Immature natural killer cell (primary cell): ENCODE measurements at regions not wholly inside any gene's neighbourhood (a gene's known extent, or its start where the extent isn't known, plus 50 kb on each side); places are given as distances from the start of the nearest gene placed in this dataset.

Experiments
- DNase-seq, 3 donors: peaks; one replicate each; pipeline ENCODE4 v3.0.0; 2022; ENCODE audit warnings: mixed read lengths in 1 of 3
- H3K27ac Mint-ChIP-seq, 6 donors: one replicate each; pipeline ENCODE4 v1.8.0; 2020; ENCODE audit warnings: mixed read lengths in 6 of 6, mild to moderate bottlenecking in 5 of 6, inconsistent platforms in 4 of 6, moderate library complexity in 3 of 6
- H3K27me3 Mint-ChIP-seq, 3 donors: one replicate each; pipeline ENCODE4 v1.8.0; 2020 to 2021; ENCODE audit warnings: low read depth in 3 of 3, mild to moderate bottlenecking in 3 of 3, mixed read lengths in 3 of 3, moderate library complexity in 3 of 3, inconsistent platforms in 1 of 3
- H3K36me3 Mint-ChIP-seq, 3 donors: one replicate each; pipeline ENCODE4 v1.8.0; 2020; ENCODE audit warnings: mixed read lengths in 3 of 3, inconsistent platforms in 2 of 3, mild to moderate bottlenecking in 2 of 3
- H3K4me1 Mint-ChIP-seq, 2 donors: one replicate each; pipeline ENCODE4 v1.8.0; 2020; ENCODE audit warnings: inconsistent platforms in 2 of 2, mild to moderate bottlenecking in 2 of 2, mixed read lengths in 2 of 2, moderate library complexity in 1 of 2
- H3K4me3 Mint-ChIP-seq, 5 donors: one replicate each; pipeline ENCODE4 v1.8.0; 2020; ENCODE audit warnings: mild to moderate bottlenecking in 5 of 5, mixed read lengths in 5 of 5, inconsistent platforms in 3 of 5, moderate library complexity in 3 of 5
- H3K9me3 Mint-ChIP-seq, 6 donors: one replicate each; pipeline ENCODE4 v1.8.0; 2020; ENCODE audit warnings: mild to moderate bottlenecking in 6 of 6, mixed read lengths in 6 of 6, inconsistent platforms in 4 of 6, moderate library complexity in 3 of 6

DNA sequence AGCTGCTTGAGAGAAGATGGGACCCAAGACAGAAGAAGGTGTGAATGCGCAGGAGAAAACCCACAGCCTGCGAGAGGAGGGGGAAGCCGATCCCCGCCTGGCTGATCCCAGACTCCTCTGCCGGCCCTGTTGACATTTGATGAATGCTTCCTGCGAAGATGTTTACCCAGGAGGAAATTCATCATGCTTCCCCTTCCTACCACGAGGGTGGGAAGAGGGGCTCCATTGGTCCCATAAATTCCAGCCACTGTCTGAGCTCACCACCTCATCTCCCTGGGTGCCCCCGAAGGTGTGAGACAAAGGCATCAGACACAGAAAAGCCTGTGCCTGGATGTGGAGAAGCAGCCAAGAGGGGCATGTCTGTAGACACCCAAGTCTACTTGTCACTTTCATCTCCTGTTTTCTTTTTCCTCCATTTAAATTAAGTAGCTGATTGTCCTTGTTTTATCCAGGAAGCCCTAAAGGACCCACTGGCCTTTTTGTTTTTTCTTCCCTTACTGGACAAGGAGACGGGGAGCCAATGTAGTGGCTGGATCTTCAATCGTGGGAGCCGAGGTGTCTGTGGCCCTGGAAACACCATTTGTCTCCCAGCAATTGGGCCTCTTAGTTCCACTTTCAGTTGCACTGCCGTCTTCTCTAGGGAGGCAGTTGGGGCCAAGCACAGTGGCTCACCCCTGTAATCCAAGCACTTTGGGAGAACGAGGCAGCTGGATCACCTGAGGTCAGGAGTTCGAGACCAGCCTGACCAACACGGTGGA is 95.3 kb upstream of the HES1 start:
- DNase-seq = no peak
- Mint-ChIP-seq H3K9me3 (peaks cover 0 to 1% (median 0%) of the 10 kb centered on the region in 6 donors), H3K4me3 (no peak overlapping the region), H3K4me1 (no peaks in the 10 kb centered on the region), H3K27me3 (peaks cover 0 to 5% (median 4%) of the 10 kb centered on the region in 3 donors), H3K36me3 (no peaks in the 10 kb centered on the region), H3K27ac (no peak overlapping the region)

- Mint-ChIP-seq H3K4me3 (no peak overlapping the region), H3K4me1 (no peaks in the 10 kb centered on the region), H3K27me3 (peaks cover 0 to 4% (median 2%) of the 10 kb centered on the region in 3 donors)
Measured at GRCh38 chr3:194042927-194043326, 93.0 kb upstream of the HES1 start.

DNA sequence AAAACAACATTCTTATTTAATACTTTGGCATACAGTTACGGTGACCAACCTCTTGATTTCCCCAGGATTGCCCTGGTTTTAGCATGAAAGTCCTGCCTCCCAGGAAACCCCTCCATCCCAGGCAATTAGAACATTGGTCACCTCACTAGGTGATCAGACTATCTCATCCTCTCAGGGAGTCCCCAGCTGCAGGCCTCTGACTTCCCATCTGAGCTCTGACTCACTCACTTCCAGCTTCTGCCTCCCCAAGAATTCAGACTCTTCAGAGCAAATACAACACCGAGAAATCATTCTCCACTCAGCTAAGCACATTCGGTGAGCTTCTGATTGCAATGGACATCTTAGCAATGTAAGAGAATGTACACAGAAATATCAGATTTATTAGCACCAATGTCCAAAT is 92.4 kb upstream of the HES1 start:
- no peak overlapping the region for H3K4me3 Mint-ChIP-seq
- H3K36me3 Mint-ChIP-seq = no peaks in the 10 kb centered on the region
- H3K4me1 Mint-ChIP-seq = no peaks in the 10 kb centered on the region
- H3K9me3 Mint-ChIP-seq = no peaks in the 10 kb centered on the region
- no peak for DNase-seq
- H3K27me3 Mint-ChIP-seq = peaks cover 0 to 4% (median 2%) of the 10 kb centered on the region in 3 donors
- no peak overlapping the region for H3K27ac Mint-ChIP-seq

More at GRCh38 chr3:194042927-194043326, 93.0 kb upstream of the HES1 start:
- Mint-ChIP-seq H3K36me3 (no peaks in the 10 kb centered on the region), H3K9me3 (no peaks in the 10 kb centered on the region), H3K27ac (no peak overlapping the region)
- DNase-seq = no peak

DNA sequence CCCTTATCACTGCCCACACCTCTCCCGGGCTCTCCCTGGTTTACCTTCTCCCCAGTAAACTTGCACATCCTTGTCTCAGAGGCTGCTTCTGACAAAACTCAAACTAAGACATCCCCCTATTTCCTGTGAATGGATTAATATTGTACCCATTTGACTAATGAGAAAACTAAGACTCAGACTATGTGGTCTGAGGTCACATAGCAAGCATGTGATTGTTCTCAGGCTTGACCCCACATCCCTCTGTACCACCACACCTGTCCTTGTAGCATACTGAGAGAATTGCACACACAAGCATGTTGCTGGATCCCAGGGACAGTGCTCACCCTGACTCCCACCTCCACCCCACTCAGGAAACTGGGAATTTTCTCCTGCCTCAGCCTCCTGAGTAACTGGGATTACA is 90.7 kb upstream of the HES1 start:
- peaks cover 0 to 2% (median 2%) of the 10 kb centered on the region in 3 donors for H3K36me3 Mint-ChIP-seq
- H3K4me1 Mint-ChIP-seq = no peaks in the 10 kb centered on the region
- no peak overlapping the region for H3K4me3 Mint-ChIP-seq
- no peak for DNase-seq
- no peak overlapping the region for H3K27ac Mint-ChIP-seq
- peaks cover 0 to 4% (median 0%) of the 10 kb centered on the region in 3 donors for H3K27me3 Mint-ChIP-seq
- peaks cover 0 to 3% (median 1%) of the 10 kb centered on the region in 6 donors for H3K9me3 Mint-ChIP-seq

DNA sequence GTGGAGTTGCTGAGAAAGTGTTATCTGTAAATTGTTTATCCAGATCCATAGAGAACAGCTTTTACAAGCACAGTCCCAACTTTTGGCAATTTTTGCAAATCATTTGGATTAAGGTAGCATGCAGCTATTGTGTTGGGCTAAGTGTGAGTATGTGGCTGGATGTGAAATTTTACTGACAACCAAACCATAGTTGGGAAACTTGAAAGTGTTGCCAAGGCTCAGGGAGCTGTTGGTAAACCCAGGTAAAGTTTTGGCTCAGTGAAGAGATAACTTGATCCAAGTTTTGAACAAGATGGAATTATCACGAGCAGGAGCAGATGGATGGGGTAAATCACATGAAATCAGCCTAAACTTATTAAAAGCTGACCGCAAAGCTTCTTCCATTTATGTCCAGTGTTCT is 90.0 kb upstream of the HES1 start:
- no peak for DNase-seq
- Mint-ChIP-seq H3K4me1 (no peaks in the 10 kb centered on the region), H3K27ac (no peak overlapping the region), H3K4me3 (no peak overlapping the region), H3K9me3 (peaks cover 3 to 9% (median 7%) of the 10 kb centered on the region in 6 donors), H3K27me3 (peaks cover 0 to 4% (median 0%) of the 10 kb centered on the region in 3 donors), H3K36me3 (peaks cover 0 to 6% (median 2%) of the 10 kb centered on the region in 3 donors)

DNA sequence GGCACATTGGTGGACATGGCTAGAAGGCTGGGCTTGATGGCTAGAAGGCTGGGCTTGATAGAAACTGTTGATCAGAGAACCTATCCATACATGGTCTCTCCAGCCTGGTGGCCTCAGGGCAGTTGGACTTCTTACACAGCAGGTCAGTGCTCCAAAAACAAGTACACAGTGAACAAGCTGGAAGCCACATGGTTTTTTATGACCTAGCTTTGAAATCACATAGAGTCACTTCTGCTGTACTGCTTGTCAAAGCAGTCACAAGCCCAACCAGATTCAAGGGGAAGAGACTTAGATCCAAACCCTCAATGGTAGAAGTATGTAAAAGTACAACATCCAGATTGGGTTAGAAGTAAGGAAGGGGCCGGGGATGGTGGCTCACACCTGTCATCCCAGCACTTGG is 89.4 kb upstream of the HES1 start:
- peaks cover 0 to 6% (median 2%) of the 10 kb centered on the region in 3 donors for H3K36me3 Mint-ChIP-seq
- no peak overlapping the region for H3K27ac Mint-ChIP-seq
- peaks cover 0 to 4% (median 0%) of the 10 kb centered on the region in 3 donors for H3K27me3 Mint-ChIP-seq
- H3K4me3 Mint-ChIP-seq = no peak overlapping the region
- H3K4me1 Mint-ChIP-seq = no peaks in the 10 kb centered on the region
- DNase-seq = no peak
- peaks cover 3 to 15% (median 9%) of the 10 kb centered on the region in 6 donors for H3K9me3 Mint-ChIP-seq

- peaks cover 0 to 4% (median 3%) of the 10 kb centered on the region in 3 donors for H3K27me3 Mint-ChIP-seq
- H3K9me3 Mint-ChIP-seq = peaks cover 3 to 20% (median 13%) of the 10 kb centered on the region in 6 donors
- no peak overlapping the region for H3K4me3 Mint-ChIP-seq
- peaks cover 0 to 10% (median 2%) of the 10 kb centered on the region in 3 donors for H3K36me3 Mint-ChIP-seq
- no peak overlapping the region for H3K27ac Mint-ChIP-seq
- DNase-seq = no peak
- H3K4me1 Mint-ChIP-seq = no peaks in the 10 kb centered on the region
Measured at GRCh38 chr3:194046995-194047645, 88.8 kb upstream of the HES1 start.

DNA sequence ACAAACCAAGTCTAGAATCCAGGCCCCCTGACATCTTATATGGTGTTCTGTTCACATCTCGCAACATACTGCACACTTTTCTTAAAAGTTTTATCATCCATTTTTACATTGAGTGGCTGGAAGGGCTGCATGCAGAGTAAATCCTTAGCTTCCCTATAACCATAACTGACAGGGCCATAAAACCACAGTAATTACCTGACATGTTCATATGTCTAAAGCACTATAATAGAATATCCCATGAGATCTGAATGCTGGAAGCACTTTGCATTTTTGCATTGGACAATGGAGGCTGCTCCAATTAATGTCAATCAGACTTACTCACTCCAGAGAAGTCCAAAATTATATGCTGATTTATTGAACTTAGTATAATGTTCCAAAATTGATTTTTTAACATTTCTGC is 86.6 kb upstream of the HES1 start:
- Mint-ChIP-seq H3K27ac (no peak overlapping the region), H3K36me3 (peaks cover 0 to 10% (median 2%) of the 10 kb centered on the region in 3 donors), H3K27me3 (peaks cover 1 to 5% (median 2%) of the 10 kb centered on the region in 3 donors), H3K4me1 (no peaks in the 10 kb centered on the region), H3K4me3 (no peak overlapping the region), H3K9me3 (peaks cover 3 to 20% (median 13%) of the 10 kb centered on the region in 6 donors)
- no peak for DNase-seq

DNA sequence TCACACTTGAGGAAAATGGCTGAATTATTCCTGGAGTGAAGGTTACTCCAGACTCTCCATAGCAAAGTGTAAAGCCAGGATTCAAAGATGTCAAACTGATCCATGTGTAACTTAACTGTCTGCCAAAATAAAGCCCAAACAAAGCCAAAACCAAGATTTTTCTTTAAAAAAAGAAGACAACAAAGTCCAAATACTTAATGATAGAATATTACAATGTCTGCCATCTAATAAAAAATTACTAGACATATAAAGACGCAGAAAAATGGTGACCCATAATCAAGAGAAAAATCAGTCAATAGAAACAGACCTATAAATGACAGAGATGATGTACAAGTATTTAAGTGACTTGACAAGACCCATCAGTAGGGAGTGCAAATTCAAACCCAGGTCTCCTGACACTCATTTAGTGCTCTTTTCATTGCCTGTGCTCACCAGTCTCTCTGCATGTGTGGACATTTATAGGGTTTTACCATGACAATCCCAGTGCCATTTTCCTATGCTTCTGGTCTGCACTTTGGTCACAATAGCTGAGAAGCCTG is 85.1 kb upstream of the HES1 start:
- H3K36me3 Mint-ChIP-seq = peaks cover 0 to 10% (median 2%) of the 10 kb centered on the region in 3 donors
- peaks cover 3 to 20% (median 13%) of the 10 kb centered on the region in 6 donors for H3K9me3 Mint-ChIP-seq
- no peak overlapping the region for H3K4me3 Mint-ChIP-seq
- DNase-seq = no peak
- peaks cover 0 to 5% (median 3%) of the 10 kb centered on the region in 3 donors for H3K27me3 Mint-ChIP-seq
- H3K4me1 Mint-ChIP-seq = no peaks in the 10 kb centered on the region
- no peak overlapping the region for H3K27ac Mint-ChIP-seq

GRCh38 chr3:194051366-194052149 is 84.4 kb upstream of the HES1 start:
- DNase-seq = no peak
- H3K9me3 Mint-ChIP-seq = peaks cover 3 to 20% (median 13%) of the 10 kb centered on the region in 6 donors
- H3K27me3 Mint-ChIP-seq = peaks cover 0 to 7% (median 3%) of the 10 kb centered on the region in 3 donors
- H3K27ac Mint-ChIP-seq = no peak overlapping the region
- H3K36me3 Mint-ChIP-seq = peaks cover 0 to 10% (median 2%) of the 10 kb centered on the region in 3 donors
- H3K4me1 Mint-ChIP-seq = no peaks in the 10 kb centered on the region
- no peak overlapping the region for H3K4me3 Mint-ChIP-seq

GRCh38 chr3:194053136-194053535 is 82.8 kb upstream of the HES1 start:
- Mint-ChIP-seq H3K4me3 (no peak overlapping the region), H3K27me3 (peaks cover 0 to 20% (median 3%) of the 10 kb centered on the region in 3 donors), H3K9me3 (peaks cover 3 to 20% (median 13%) of the 10 kb centered on the region in 6 donors), H3K27ac (no peak overlapping the region), H3K4me1 (peaks cover 5 to 7% of the 10 kb centered on the region in 2 donors), H3K36me3 (peaks cover 0 to 10% (median 2%) of the 10 kb centered on the region in 3 donors)
- no peak for DNase-seq

GRCh38 chr3:194054016-194054415 is 81.9 kb upstream of the HES1 start:
- H3K4me1 Mint-ChIP-seq = peaks cover 7% of the 10 kb centered on the region in 2 donors
- H3K36me3 Mint-ChIP-seq = peaks cover 0 to 10% (median 2%) of the 10 kb centered on the region in 3 donors
- H3K27me3 Mint-ChIP-seq = peaks cover 0 to 20% (median 3%) of the 10 kb centered on the region in 3 donors
- H3K9me3 Mint-ChIP-seq = peaks cover 3 to 20% (median 13%) of the 10 kb centered on the region in 6 donors
- H3K27ac Mint-ChIP-seq = no peak overlapping the region
- no peak overlapping the region for H3K4me3 Mint-ChIP-seq
- DNase-seq = no peak

DNA sequence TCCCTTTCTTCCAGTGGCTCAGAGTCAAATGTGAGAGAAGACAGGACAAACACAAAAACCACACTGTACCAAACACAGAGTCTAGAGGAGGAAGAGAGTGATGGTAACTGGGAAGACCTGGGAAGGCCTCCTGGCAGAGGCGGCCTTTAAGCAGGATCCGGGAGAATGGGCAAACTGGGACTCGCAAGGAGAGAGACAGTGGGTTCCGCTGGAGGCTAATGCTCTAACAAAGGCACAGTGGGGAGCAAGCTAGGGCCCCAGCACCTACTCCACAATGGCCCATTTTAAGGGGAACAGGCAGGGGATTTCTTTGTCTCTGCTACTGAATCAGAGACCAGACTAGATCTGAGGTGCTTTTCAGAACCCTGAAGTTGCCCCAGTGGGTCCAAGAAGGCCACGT is 81.4 kb upstream of the HES1 start:
- Mint-ChIP-seq H3K9me3 (peaks cover 3 to 20% (median 13%) of the 10 kb centered on the region in 6 donors), H3K4me1 (peaks cover 7% of the 10 kb centered on the region in 2 donors), H3K27ac (no peak overlapping the region), H3K4me3 (no peak overlapping the region), H3K27me3 (peaks cover 0 to 20% (median 3%) of the 10 kb centered on the region in 3 donors), H3K36me3 (peaks cover 0 to 10% (median 2%) of the 10 kb centered on the region in 3 donors)
- DNase-seq = no peak
